ENCODE measurements at regions not wholly inside any gene's neighbourhood (a gene's known extent, or its start where the extent isn't known, plus 50 kb on each side); places are given as distances from the start of the nearest gene placed in this dataset.

DNA sequence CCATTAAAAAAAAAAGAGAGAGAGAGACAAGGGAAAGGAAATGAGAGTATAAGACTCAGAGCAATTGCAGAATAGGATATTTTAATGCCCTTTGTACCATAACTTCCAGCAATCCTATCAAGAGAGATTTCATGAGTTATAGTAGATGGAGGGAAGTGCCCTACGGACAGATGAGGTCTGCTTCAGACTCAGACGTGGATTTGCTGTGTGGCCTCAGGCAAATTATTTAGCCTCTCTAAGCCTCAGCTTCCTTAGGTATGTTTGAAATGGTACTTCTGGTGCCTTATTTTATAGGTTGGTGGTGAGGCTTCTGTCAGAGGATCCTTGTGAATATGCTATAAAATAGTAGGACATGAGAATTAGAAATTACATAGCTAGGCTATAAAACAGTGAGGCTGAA is 448.2 kb downstream of the EDEM1 start:
- no peaks in the 10 kb centered on the region for H3K4me1 ChIP-seq
- H3K27me3 ChIP-seq (ENCODE audit: low read depth) = no peaks in the 10 kb centered on the region
- no peak for ATAC-seq
- intact Hi-C loops (cut with DNase I) = no loop called here
- no peak overlapping the region for H3K27ac ChIP-seq
- DNase-seq = no peak
- H3K9me3 ChIP-seq = no peaks in the 10 kb centered on the region
- TF ChIP-seq CTCF (IDR thresholded peaks at IDR 0.05) = no peak
- no peaks in the 10 kb centered on the region for H3K36me3 ChIP-seq
- H3K4me3 ChIP-seq = no peak overlapping the region

DNA sequence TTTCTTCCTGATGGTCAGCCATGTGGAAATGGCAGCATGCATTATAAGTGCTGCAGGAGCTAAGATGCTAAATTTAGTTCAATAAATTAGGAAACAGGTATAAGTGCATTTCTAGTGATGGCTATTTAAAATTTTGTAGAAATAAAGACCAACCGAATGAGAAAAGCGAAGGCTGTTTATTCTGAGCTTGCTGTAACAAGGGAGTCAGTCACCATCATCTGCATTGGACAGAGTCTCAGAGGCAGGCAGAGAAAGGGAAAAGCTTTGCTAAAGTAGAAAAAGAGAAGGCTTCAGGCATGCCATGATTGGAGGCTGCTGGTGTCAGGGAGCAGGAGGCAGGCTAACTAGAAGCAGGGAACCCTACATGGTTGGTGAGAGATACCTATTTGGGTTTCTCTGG is 451.0 kb downstream of the EDEM1 start:
- Histone ChIP-seq H3K9me3 (no peaks in the 10 kb centered on the region), H3K27ac (no peak overlapping the region), H3K4me1 (no peaks in the 10 kb centered on the region), H3K27me3 (ENCODE audit: low read depth) (no peaks in the 10 kb centered on the region), H3K4me3 (no peak overlapping the region), H3K36me3 (no peaks in the 10 kb centered on the region)
- no peak for TF ChIP-seq CTCF (IDR thresholded peaks at IDR 0.05)
- DNase-seq (no peak), ATAC-seq (no peak)
- intact Hi-C loops (cut with DNase I) = no loop called here

DNA sequence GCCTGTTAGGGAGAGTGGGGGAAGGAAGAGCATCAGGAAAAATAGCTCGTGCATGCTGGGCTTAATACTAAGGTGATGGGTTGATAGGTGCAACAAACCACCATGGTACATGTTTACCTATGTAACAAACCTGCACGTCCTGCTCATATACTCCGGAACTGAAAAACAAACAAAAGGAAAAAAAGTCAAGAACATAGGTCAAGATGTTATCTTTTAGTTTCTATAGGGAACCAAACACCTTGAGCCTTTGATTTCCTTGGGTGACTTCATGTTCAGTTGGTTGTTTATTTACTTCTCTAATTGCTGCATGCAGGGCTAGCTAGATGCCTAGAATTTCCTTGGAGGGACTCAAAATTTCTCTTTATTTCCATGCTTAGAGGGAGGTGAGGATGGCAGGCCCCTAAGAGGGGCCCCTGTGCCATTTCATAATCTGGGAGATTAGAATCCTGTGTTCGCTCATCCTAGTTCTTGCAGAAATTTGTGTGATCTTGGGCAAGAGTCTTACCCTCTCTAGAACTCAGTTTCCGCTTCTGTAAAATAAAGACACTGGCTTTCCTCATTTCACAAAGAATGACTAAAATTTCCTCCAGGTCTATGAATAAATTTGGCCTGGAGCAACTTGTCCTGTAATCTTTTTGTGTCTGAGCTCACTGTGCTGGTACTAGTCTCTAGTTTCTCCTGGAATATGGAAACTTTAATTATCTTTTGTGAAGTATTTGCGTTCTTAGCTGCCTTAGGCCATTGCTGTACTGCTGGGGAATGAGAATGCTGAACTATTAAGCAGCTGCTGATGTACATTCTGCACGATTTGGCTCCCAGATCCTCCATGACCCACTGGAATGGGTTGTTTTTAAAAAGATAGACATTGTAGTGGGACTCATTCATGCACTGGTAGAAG is 457.5 kb downstream of the EDEM1 start:
- no peak overlapping the region for H3K27ac ChIP-seq
- intact Hi-C loops (cut with DNase I) = no loop called here
- no peaks in the 10 kb centered on the region for H3K36me3 ChIP-seq
- H3K4me1 ChIP-seq = no peaks in the 10 kb centered on the region
- H3K27me3 ChIP-seq (ENCODE audit: low read depth) = no peaks in the 10 kb centered on the region
- DNase-seq = no peak
- no peak for TF ChIP-seq CTCF (IDR thresholded peaks at IDR 0.05)
- H3K9me3 ChIP-seq = no peaks in the 10 kb centered on the region
- no peak overlapping the region for H3K4me3 ChIP-seq
- no peak for ATAC-seq

- Histone ChIP-seq H3K9me3 (no peaks in the 10 kb centered on the region), H3K27ac (no peak overlapping the region), H3K36me3 (no peaks in the 10 kb centered on the region), H3K27me3 (ENCODE audit: low read depth) (no peaks in the 10 kb centered on the region), H3K4me3 (no peak overlapping the region), H3K4me1 (no peaks in the 10 kb centered on the region)
- ATAC-seq (no peak), DNase-seq (no peak)
- intact Hi-C loops (cut with DNase I) = no loop called here
- no peak for TF ChIP-seq CTCF (IDR thresholded peaks at IDR 0.05)
Observed at GRCh38 chr3:5645692-5646410, 458.3 kb downstream of the EDEM1 start.

DNA sequence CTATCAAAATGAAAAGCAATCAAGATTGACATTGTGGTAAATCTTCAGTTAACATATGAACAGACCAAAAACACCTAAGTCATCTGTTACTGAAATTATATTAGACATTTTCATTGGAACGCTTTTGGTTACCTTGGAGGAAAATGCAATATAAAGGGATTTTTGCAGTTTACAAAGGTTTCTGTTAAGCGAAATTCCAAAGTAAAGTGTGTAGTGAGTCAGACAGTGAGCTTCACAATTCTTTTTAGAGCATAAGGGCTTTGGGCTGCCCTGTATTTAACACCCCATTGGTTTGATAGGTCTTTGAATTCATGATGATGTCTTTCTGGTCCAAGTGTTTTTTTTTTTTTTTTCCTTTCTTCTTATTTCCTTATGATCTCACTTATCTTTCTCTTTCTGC is 462.8 kb downstream of the EDEM1 start:
- intact Hi-C loops (cut with DNase I) = no loop called here
- Histone ChIP-seq H3K4me1 (no peaks in the 10 kb centered on the region), H3K27me3 (ENCODE audit: low read depth) (no peaks in the 10 kb centered on the region), H3K9me3 (no peaks in the 10 kb centered on the region), H3K4me3 (no peak overlapping the region), H3K36me3 (no peaks in the 10 kb centered on the region), H3K27ac (no peak overlapping the region)
- no peak for ATAC-seq
- TF ChIP-seq CTCF (IDR thresholded peaks at IDR 0.05) = no peak
- DNase-seq = no peak
